ENCODE measurements at regions not wholly inside any gene's neighbourhood (a gene's known extent, or its start where the extent isn't known, plus 50 kb on each side); places are given as distances from the start of the nearest gene placed in this dataset.

DNA sequence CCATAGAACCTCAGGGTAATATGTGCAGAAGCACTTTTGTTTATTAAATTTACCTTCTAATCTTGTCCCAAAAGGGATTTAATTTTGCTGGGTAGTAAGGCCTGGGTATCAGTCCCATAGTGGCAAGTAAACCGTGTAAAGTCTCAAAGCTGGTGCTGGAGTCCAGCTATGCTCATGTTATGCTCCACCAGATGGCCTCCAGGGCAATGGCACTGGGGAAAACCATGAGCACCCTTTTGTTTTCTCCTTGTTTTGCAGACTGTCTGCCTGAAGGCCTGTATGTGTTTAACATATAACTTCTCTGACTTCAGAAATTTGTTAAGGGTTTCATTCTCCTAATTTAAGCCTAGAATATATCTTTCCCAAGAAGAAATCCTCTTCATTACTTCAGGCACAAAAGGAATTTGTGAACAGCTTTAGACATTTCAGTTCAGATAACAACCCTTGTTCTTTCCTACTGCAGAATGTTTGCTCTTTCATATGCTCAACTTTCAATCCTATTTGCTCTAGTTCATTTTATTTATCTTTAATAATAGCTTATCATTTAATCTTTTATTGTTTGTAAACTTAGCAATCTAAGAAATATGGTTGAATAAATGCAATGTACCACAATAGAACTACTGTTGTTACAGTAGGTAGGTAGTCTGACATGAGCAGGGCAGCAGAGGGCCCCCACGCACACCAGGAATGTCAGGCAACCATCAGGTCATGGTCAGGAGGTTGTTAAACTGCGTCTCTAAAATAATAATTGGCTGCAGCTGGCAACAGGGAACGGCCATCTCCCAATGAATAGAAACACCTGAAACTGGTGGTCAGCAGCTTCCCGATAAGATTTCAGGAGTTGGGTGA is 162.8 kb downstream of the TENT5A start:
- TF ChIP-seq EZH2 (IDR thresholded peaks at IDR 0.05; ENCODE audit: borderline replicate concordance, low read length) (no peak), CTCF (IDR thresholded peaks at IDR 0.05; ENCODE audit: low read length) (no peak)

All from OCI-LY1 (cell line).